Right lobe of liver (tissue), 4 donors: ENCODE measurements at regions not wholly inside any gene's neighbourhood (a gene's known extent, or its start where the extent isn't known, plus 50 kb on each side); places are given as distances from the start of the nearest gene placed in this dataset.

Source experiments
- POLR2A ChIP-seq: fragments of 450-650 bp; IDR thresholded peaks from one replicate; pipeline ENCODE4 v1.6.1; 2017; ENCODE audit warnings: antibody characterized with exemption, mild to moderate bottlenecking
- TF ChIP-seq, protein P1 (sequence below), 4 donors: fragments of 200-600 bp in 3 of 4; fragments of 450-650 bp in 1 of 4; IDR thresholded peaks; one replicate each; pipeline versions ENCODE4 v1.5.1 to v1.8.0; 2016 to 2022; ENCODE audit warnings: antibody characterized with exemption in 4 of 4, mild to moderate bottlenecking in 2 of 4
- donor health status: DM: no; HTN: no; CAD: no.
- donor health status: DM: no; HTN: no; CAD: no.
- donor health status: DM: no; HTN: yes; CAD: no.

GRCh38 chr16:51710905-51711563 lies 560.0 kb upstream of the SALL1 start:
- TF ChIP-seq, protein P1, sequence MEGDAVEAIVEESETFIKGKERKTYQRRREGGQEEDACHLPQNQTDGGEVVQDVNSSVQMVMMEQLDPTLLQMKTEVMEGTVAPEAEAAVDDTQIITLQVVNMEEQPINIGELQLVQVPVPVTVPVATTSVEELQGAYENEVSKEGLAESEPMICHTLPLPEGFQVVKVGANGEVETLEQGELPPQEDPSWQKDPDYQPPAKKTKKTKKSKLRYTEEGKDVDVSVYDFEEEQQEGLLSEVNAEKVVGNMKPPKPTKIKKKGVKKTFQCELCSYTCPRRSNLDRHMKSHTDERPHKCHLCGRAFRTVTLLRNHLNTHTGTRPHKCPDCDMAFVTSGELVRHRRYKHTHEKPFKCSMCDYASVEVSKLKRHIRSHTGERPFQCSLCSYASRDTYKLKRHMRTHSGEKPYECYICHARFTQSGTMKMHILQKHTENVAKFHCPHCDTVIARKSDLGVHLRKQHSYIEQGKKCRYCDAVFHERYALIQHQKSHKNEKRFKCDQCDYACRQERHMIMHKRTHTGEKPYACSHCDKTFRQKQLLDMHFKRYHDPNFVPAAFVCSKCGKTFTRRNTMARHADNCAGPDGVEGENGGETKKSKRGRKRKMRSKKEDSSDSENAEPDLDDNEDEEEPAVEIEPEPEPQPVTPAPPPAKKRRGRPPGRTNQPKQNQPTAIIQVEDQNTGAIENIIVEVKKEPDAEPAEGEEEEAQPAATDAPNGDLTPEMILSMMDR (IDR thresholded peaks at IDR 0.05), result no peak
- TF ChIP-seq POLR2A, result no peak
